Loucy (cell line): ENCODE measurements at regions not wholly inside any gene's neighbourhood (a gene's known extent, or its start where the extent isn't known, plus 50 kb on each side); places are given as distances from the start of the nearest gene placed in this dataset.

ENCODE experiments used
- H2AFZ ChIP-seq: fragments of 200-600 bp; sonication (generic); 2 replicates; pipeline ENCODE4 v1.6.0; 2016; ENCODE audit warnings: antibody characterized with exemption, mild to moderate bottlenecking, low read length, moderate library complexity
- H3F3A ChIP-seq: fragments of 200-600 bp; 2 replicates; pipeline ENCODE4 v1.6.0; 2016; ENCODE audit warnings: antibody characterized with exemption, low read depth, mild to moderate bottlenecking
- H3K27me3 ChIP-seq: fragments of 200-600 bp; sonication (generic); 2 replicates; pipeline ENCODE4 v1.6.1; 2014; ENCODE audit warnings: low read length, mild to moderate bottlenecking; ENCODE audit not compliant: insufficient read depth, poor library complexity, severe bottlenecking
- H3K36me3 ChIP-seq: fragments of 200-600 bp; sonication (generic); 2 replicates; pipeline ENCODE4 v1.6.1; 2016; ENCODE audit warnings: low read length; ENCODE audit not compliant: insufficient read depth
- H3K4me1 ChIP-seq: fragments of 200-600 bp; sonication (generic); 2 replicates; pipeline ENCODE4 v1.5.1; 2014; ENCODE audit warnings: low read length, mild to moderate bottlenecking; ENCODE audit not compliant: insufficient read depth, poor library complexity, severe bottlenecking
- H3K4me2 ChIP-seq: fragments of 200-600 bp; sonication (generic); 2 replicates; pipeline ENCODE4 v1.6.0; 2014; ENCODE audit warnings: antibody characterized with exemption, low read length, low read depth, mild to moderate bottlenecking; ENCODE audit not compliant: poor library complexity, severe bottlenecking
- H3K4me3 ChIP-seq: fragments of 200-600 bp; sonication (generic); 2 replicates; pipeline ENCODE4 v1.5.1; 2014; ENCODE audit warnings: low read length, mild to moderate bottlenecking, mixed read lengths; ENCODE audit not compliant: poor library complexity, severe bottlenecking
- H3K79me2 ChIP-seq: fragments of 200-600 bp; sonication (generic); 2 replicates; pipeline ENCODE4 v1.6.1; 2014; ENCODE audit warnings: low read length; ENCODE audit not compliant: insufficient read depth
- H3K9ac ChIP-seq: fragments of 200-600 bp; sonication (generic); 2 replicates; pipeline ENCODE4 v1.6.0; 2014; ENCODE audit warnings: mild to moderate bottlenecking, low read depth, low read length, moderate library complexity; ENCODE audit not compliant: poor library complexity, severe bottlenecking
- H3K9me2 ChIP-seq: fragments of 200-600 bp; sonication (generic); replicated peaks from 2 replicates; pipeline ENCODE4 v1.6.1; 2016; ENCODE audit warnings: low read depth, low read length, mixed read lengths
- H3K9me3 ChIP-seq: fragments of 200-600 bp; sonication (generic); 2 replicates; pipeline ENCODE4 v1.6.1; 2014; ENCODE audit warnings: mild to moderate bottlenecking, antibody characterized with exemption, low read length, low read depth; ENCODE audit not compliant: insufficient read depth
- H4K20me1 ChIP-seq: fragments of 200-600 bp; sonication (generic); 2 replicates; pipeline ENCODE4 v1.6.0; 2014; ENCODE audit warnings: antibody characterized with exemption, low read length, mild to moderate bottlenecking; ENCODE audit not compliant: insufficient read depth, poor library complexity, severe bottlenecking
- EZH2phosphoT487 ChIP-seq: fragments of 200-600 bp; IDR thresholded peaks from 2 replicates; pipeline ENCODE4 v1.6.1; 2018; ENCODE audit warnings: antibody characterized with exemption, mild to moderate bottlenecking, moderate library complexity, borderline replicate concordance
- TF ChIP-seq, protein P1 (sequence below): fragments of 200-600 bp; sonication (generic); conservative IDR thresholded peaks from 2 replicates; pipeline ENCODE4 v1.5.1; 2014; ENCODE audit warnings: mild to moderate bottlenecking, antibody characterized with exemption, low read length

GRCh38 chr12:127930122-127930521 lies 336.8 kb upstream of the TMEM132C start:
- no peaks in the 10 kb centered on the region for H3K4me1 ChIP-seq
- H3K9ac ChIP-seq, result no peak overlapping the region
- H3F3A ChIP-seq, result no peaks in the 10 kb centered on the region
- H3K9me2 ChIP-seq, result no peaks in the 10 kb centered on the region
- no peaks in the 10 kb centered on the region for H3K79me2 ChIP-seq
- no peaks in the 10 kb centered on the region for H3K9me3 ChIP-seq
- H3K27me3 ChIP-seq, result peaks cover 4% of the 10 kb centered on the region
- no peaks in the 10 kb centered on the region for H4K20me1 ChIP-seq
- H3K4me3 ChIP-seq, result no peak overlapping the region
- H2AFZ ChIP-seq, result no peak overlapping the region
- TF ChIP-seq, protein P1, sequence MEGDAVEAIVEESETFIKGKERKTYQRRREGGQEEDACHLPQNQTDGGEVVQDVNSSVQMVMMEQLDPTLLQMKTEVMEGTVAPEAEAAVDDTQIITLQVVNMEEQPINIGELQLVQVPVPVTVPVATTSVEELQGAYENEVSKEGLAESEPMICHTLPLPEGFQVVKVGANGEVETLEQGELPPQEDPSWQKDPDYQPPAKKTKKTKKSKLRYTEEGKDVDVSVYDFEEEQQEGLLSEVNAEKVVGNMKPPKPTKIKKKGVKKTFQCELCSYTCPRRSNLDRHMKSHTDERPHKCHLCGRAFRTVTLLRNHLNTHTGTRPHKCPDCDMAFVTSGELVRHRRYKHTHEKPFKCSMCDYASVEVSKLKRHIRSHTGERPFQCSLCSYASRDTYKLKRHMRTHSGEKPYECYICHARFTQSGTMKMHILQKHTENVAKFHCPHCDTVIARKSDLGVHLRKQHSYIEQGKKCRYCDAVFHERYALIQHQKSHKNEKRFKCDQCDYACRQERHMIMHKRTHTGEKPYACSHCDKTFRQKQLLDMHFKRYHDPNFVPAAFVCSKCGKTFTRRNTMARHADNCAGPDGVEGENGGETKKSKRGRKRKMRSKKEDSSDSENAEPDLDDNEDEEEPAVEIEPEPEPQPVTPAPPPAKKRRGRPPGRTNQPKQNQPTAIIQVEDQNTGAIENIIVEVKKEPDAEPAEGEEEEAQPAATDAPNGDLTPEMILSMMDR, result no peak
- TF ChIP-seq EZH2phosphoT487, result no peak
- no peak overlapping the region for H3K4me2 ChIP-seq
- H3K36me3 ChIP-seq, result no peaks in the 10 kb centered on the region

DNA sequence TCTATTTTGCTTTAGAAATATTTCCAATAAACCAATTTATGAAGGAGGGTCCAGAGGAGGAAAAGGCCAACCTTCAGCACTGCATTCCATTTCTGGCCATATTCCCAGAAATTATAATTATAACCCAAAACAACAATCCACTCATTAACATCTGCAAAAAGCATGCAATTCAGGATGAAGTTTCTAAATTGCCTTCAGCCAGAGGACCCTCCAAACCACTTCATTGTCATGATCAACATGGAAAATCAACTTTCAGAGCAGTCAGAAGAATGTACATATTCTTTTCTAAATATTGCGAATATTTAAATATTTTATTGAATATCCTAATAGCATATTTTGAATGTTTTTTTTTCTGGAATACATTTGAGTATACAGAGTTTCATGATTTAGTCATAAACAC lies 332.6 kb upstream of the TMEM132C start:
- H3K36me3 ChIP-seq, result no peaks in the 10 kb centered on the region
- H4K20me1 ChIP-seq, result no peaks in the 10 kb centered on the region
- H3K9me3 ChIP-seq, result no peaks in the 10 kb centered on the region
- H3K9ac ChIP-seq, result no peak overlapping the region
- H3K4me1 ChIP-seq, result no peaks in the 10 kb centered on the region
- H3K4me3 ChIP-seq, result no peak overlapping the region
- H3K27me3 ChIP-seq, result no peaks in the 10 kb centered on the region
- no peak overlapping the region for H2AFZ ChIP-seq
- no peaks in the 10 kb centered on the region for H3F3A ChIP-seq
- H3K79me2 ChIP-seq, result no peaks in the 10 kb centered on the region
- TF ChIP-seq, protein P1, result no peak
- no peak for TF ChIP-seq EZH2phosphoT487
- no peaks in the 10 kb centered on the region for H3K9me2 ChIP-seq
- no peak overlapping the region for H3K4me2 ChIP-seq

GRCh38 chr12:127936463-127936862 lies 330.5 kb upstream of the TMEM132C start:
- Histone ChIP-seq H3K9me3 (no peaks in the 10 kb centered on the region), H3K79me2 (no peaks in the 10 kb centered on the region), H3K36me3 (no peaks in the 10 kb centered on the region), H3K9ac (no peak overlapping the region), H3K4me1 (no peaks in the 10 kb centered on the region), H3K9me2 (no peaks in the 10 kb centered on the region), H3K27me3 (no peaks in the 10 kb centered on the region), H4K20me1 (no peaks in the 10 kb centered on the region), H3F3A (no peaks in the 10 kb centered on the region), H3K4me2 (no peak overlapping the region), H3K4me3 (no peak overlapping the region), H2AFZ (no peak overlapping the region)
- no peak for TF ChIP-seq EZH2phosphoT487
- TF ChIP-seq, protein P1, result no peak
